AG09319 (cell line): ENCODE measurements at regions not wholly inside any gene's neighbourhood (a gene's known extent, or its start where the extent isn't known, plus 50 kb on each side); places are given as distances from the start of the nearest gene placed in this dataset.

Experiments used
- DNase-seq: peaks from one replicate; pipeline ENCODE4 v3.0.0-alpha.2; 2010; ENCODE audit warnings: low read depth; ENCODE audit errors: extremely low read depth
- TF ChIP-seq, protein P1 (sequence below): IDR thresholded peaks from 2 replicates; pipeline ENCODE4 v1.5.1; 2011; ENCODE audit warnings: low read depth, mild to moderate bottlenecking, inconsistent platforms, low read length, moderate library complexity

DNA sequence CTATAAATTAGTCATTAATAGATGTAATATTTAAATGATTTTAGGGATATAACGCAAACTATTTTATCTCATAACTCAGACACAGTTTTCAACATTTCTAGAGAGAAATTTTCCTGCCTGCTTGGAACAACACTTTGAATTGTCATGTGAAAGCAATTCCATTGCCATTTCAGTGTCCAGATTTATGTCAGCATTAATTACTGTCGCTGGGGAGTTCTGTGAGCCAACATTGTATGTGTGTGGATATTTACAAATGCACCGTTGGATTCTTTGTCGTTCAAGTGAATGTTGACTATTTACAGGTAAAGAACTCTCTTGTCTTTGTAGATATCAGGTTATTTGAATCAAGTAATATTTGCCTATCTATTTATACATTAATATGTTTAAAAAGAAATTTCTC is 465.3 kb upstream of the RGS6 start:
- no peak for DNase-seq

DNA sequence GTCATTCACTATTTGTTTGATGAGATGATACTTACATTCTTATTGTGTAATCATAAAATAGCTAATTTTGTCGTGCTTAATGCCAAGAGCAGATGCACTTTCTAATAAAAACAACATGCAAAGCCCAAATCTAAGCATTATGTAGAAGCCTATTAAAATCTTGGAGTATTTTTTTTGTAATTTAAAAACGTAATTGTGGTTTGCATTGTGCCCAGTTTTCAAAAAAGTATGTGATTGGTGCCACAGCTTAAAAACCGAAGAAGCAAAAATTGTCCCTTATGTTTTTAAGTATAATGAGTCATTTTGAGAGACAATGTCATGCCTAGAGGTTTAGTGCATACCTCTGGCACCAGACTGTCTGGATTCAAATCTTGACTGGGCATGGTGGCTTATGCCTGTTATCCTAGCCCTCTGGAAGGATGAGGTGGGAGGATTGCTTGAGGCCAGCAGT is 464.8 kb upstream of the RGS6 start:
- no peak for DNase-seq
- TF ChIP-seq, protein P1, sequence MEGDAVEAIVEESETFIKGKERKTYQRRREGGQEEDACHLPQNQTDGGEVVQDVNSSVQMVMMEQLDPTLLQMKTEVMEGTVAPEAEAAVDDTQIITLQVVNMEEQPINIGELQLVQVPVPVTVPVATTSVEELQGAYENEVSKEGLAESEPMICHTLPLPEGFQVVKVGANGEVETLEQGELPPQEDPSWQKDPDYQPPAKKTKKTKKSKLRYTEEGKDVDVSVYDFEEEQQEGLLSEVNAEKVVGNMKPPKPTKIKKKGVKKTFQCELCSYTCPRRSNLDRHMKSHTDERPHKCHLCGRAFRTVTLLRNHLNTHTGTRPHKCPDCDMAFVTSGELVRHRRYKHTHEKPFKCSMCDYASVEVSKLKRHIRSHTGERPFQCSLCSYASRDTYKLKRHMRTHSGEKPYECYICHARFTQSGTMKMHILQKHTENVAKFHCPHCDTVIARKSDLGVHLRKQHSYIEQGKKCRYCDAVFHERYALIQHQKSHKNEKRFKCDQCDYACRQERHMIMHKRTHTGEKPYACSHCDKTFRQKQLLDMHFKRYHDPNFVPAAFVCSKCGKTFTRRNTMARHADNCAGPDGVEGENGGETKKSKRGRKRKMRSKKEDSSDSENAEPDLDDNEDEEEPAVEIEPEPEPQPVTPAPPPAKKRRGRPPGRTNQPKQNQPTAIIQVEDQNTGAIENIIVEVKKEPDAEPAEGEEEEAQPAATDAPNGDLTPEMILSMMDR = no peak

More for the DNA sequence above, 465.3 kb upstream of the RGS6 start:
- TF ChIP-seq, protein P1 = no peak

DNA sequence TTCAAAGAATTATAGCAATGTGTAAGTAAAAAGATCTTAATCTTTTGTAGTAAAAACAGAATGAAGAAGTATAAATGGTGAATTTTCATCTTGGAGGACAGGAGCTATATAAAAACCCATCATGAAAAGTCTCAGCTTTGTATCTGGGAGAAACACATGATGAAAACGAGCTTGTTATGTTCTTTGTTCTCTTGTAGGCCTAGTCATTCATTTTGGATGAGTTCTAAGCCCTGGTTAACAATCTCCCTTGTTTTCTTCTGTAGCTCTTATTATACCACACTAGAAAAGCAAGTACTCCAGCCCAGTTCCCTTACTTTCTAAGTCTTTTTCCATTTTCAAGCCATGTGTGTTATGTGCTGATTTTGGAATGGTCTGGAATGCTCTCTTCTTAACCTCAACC is 463.5 kb upstream of the RGS6 start:
- no peak for DNase-seq
- TF ChIP-seq, protein P1 = no peak

DNA sequence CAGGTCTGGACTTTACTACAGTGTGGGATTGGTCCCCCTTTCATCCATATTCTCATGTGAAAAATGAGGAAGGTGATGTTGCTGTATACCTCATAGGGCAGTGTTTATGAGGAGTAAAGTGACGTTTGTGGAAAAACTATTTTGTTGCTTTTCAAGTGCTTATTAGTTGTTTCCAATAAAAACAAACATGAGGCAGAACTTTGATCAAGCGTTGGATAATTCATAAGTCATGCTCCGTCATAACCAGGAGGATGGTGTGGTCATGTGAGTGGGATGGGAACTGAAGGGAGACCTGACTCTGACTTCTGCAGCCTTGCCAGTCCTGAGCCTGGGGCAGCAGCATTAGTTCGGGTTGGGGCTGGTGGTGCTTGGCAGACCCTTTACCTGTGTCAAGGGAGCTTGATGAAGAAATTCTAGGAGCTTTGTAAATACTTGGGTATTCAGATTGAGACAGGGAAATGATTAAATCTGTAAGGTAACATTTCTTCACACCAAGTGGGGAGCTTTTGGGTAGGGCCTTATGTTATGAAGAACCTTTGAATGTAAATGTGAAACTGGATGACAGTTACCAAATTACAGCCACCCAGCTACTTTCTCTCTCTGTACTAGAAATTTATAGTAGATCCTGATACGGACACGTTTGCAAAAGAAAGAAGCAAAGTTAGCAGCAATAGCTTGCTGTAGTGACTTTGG is 462.4 kb upstream of the RGS6 start:
- DNase-seq = no peak

DNA sequence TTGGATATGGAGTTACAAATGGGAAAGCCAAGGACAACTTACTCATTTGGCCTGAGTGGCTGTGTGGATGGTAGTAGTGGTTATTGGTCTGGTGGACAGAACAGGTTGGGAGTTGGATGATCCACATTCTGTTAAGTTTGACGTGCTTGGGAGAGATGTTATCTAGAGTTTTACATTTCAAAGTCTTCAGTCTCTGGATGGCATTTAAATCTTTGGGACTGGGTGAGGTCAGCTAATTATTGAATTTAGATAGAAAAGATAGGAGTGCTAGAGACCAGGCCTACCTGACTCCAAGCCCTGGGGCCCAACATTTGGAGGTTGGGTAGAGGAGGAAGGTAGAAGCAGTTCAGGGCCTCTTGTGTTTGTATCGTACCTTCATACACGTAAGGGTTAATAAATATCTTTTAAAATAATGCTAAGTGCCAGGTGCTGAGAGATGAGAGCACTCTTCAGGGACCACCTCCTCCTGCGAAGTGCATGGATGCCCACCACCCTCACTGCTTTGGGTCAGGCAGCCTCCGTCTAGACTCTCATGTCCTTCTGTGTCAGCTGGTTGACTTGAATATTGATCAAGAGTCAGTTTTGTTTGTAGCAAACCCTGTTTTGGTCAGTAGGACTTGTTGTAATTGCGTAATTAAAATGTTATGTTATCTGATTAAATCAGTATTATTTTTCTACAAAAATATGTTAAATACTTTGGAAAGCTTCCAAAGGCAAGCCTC is 460.4 kb upstream of the RGS6 start:
- no peak for DNase-seq
- TF ChIP-seq, protein P1 = no peak

More for the DNA sequence above, 462.4 kb upstream of the RGS6 start:
- TF ChIP-seq, protein P1 = no peak

DNA sequence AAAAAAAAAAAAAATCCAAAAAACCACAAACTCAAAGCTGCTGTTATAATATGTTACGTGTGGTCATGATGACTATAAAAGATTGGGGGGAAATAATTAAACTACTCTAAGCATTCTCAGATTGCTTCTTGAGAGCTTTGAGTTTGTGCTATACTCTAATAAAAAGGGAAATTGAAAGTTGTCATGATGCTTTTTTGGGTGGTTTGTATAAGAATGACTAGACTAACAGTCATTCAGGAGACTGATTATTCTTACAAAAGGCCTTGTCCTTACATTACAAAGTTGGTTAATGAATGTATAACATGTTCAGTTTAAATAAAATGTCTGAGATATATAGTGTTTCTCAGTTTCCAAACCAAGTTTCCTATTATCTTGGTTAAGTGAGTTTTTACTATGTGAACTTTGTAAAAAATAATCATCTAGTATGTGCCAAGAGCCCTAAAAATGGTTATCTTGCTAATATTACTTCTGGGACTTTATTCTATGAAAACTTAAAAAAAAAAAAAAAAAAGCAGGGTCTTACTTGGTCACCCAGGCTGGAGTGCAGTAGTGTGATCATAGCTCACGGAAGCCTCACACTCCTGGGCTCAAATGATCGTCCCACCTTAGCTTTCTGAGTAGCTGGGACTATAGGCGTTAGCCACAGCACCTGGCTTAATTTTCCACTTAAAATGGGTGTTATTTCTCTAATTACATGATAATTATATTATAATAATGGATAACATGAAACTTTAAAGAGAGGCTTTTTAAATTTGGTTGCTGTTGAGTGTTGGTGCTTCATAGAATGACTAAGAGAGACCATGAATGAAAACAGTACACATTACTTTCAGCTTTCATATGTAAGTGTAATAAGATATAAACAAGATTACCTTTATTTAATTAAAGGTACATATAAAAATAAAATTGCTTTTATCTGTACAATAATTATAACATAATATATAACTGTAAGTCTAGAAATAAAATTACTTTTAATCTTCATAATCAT is 459.6 kb upstream of the RGS6 start:
- DNase-seq = peak; percentile 45
- TF ChIP-seq, protein P1 = no peak
